ENCODE measurements at regions not wholly inside any gene's neighbourhood (a gene's known extent, or its start where the extent isn't known, plus 50 kb on each side); places are given as distances from the start of the nearest gene placed in this dataset.

GRCh38 chr14:101458741-101459550 lies 102.3 kb upstream of the DIO3 start:
- Histone ChIP-seq H3K4me1 (ENCODE audit: low read depth, poor library complexity, severe bottlenecking) (no peaks in the 10 kb centered on the region), H3K36me3 (ENCODE audit: insufficient read depth) (no peaks in the 10 kb centered on the region), H3K27me3 (ENCODE audit: insufficient read depth, low read depth) (no peaks in the 10 kb centered on the region; the same call in 1 of the 2 replicates), H4K20me1 (ENCODE audit: insufficient read depth) (no peaks in the 10 kb centered on the region), H3K4me2 (no peak overlapping the region), H3K79me2 (ENCODE audit: insufficient read depth, low read depth) (no peaks in the 10 kb centered on the region), H3K4me3 (IDR thresholded peaks at IDR 0.05; ENCODE audit: insufficient read depth, low read depth, low read length) (no peak overlapping the region), H3K27ac (no peak overlapping the region), H2AFZ (ENCODE audit: low read depth) (no peak overlapping the region), H3K9ac (no peak overlapping the region)
- no peak for TF ChIP-seq CTCF (conservative IDR thresholded peaks at IDR 0.05; ENCODE audit: low read depth, low read length)

GRCh38 chr14:101459551-101459900 lies 101.8 kb upstream of the DIO3 start:
- Histone ChIP-seq H3K9ac (no peak overlapping the region), H3K4me1 (ENCODE audit: low read depth, poor library complexity, severe bottlenecking) (no peaks in the 10 kb centered on the region), H3K27me3 (ENCODE audit: insufficient read depth, low read depth) (no peaks in the 10 kb centered on the region; the same call in 1 of the 2 replicates), H2AFZ (ENCODE audit: low read depth) (no peak overlapping the region), H3K4me3 (IDR thresholded peaks at IDR 0.05; ENCODE audit: insufficient read depth, low read depth, low read length) (no peak overlapping the region), H3K27ac (no peak overlapping the region), H3K36me3 (ENCODE audit: insufficient read depth) (no peaks in the 10 kb centered on the region), H3K79me2 (ENCODE audit: insufficient read depth, low read depth) (no peaks in the 10 kb centered on the region), H3K4me2 (no peak overlapping the region), H4K20me1 (ENCODE audit: insufficient read depth) (no peaks in the 10 kb centered on the region)
- no peak for TF ChIP-seq CTCF (conservative IDR thresholded peaks at IDR 0.05; ENCODE audit: low read depth, low read length)

GRCh38 chr14:101460521-101460920 lies 100.8 kb upstream of the DIO3 start:
- no peaks in the 10 kb centered on the region; the same call in 1 of the 2 replicates for H3K27me3 ChIP-seq (ENCODE audit: insufficient read depth, low read depth)
- H3K9ac ChIP-seq = no peak overlapping the region
- H3K4me3 ChIP-seq (IDR thresholded peaks at IDR 0.05; ENCODE audit: insufficient read depth, low read depth, low read length) = no peak overlapping the region
- H4K20me1 ChIP-seq (ENCODE audit: insufficient read depth) = no peaks in the 10 kb centered on the region
- no peak overlapping the region for H3K4me2 ChIP-seq
- no peak overlapping the region for H3K27ac ChIP-seq
- H3K4me1 ChIP-seq (ENCODE audit: low read depth, poor library complexity, severe bottlenecking) = no peaks in the 10 kb centered on the region
- no peak for TF ChIP-seq CTCF (conservative IDR thresholded peaks at IDR 0.05; ENCODE audit: low read depth, low read length)
- H3K79me2 ChIP-seq (ENCODE audit: insufficient read depth, low read depth) = no peaks in the 10 kb centered on the region
- H3K36me3 ChIP-seq (ENCODE audit: insufficient read depth) = no peaks in the 10 kb centered on the region
- H2AFZ ChIP-seq (ENCODE audit: low read depth) = no peak overlapping the region

GRCh38 chr14:101460986-101461750 lies 100.1 kb upstream of the DIO3 start:
- no peak overlapping the region for H3K9ac ChIP-seq
- no peaks in the 10 kb centered on the region; the same call in 1 of the 2 replicates for H3K27me3 ChIP-seq (ENCODE audit: insufficient read depth, low read depth)
- H3K4me1 ChIP-seq (ENCODE audit: low read depth, poor library complexity, severe bottlenecking) = no peaks in the 10 kb centered on the region

More at GRCh38 chr14:101460986-101461750, 100.1 kb upstream of the DIO3 start:
- no peak overlapping the region for H3K4me3 ChIP-seq (IDR thresholded peaks at IDR 0.05; ENCODE audit: insufficient read depth, low read depth, low read length)
- no peak overlapping the region for H3K27ac ChIP-seq
- no peak overlapping the region for H2AFZ ChIP-seq (ENCODE audit: low read depth)
- H3K79me2 ChIP-seq (ENCODE audit: insufficient read depth, low read depth) = no peaks in the 10 kb centered on the region
- no peak overlapping the region for H3K4me2 ChIP-seq
- no peaks in the 10 kb centered on the region for H4K20me1 ChIP-seq (ENCODE audit: insufficient read depth)
- H3K36me3 ChIP-seq (ENCODE audit: insufficient read depth) = no peaks in the 10 kb centered on the region
- TF ChIP-seq CTCF (conservative IDR thresholded peaks at IDR 0.05; ENCODE audit: low read depth, low read length) = no peak
